Activated CD4-positive, alpha-beta T cell treated with anti-CD3 and anti-CD28 coated beads for 36 hours (primary cell): ENCODE measurements at regions not wholly inside any gene's neighbourhood (a gene's known extent, or its start where the extent isn't known, plus 50 kb on each side); places are given as distances from the start of the nearest gene placed in this dataset.

ENCODE experiments used
- ATAC-seq: fragments of 200-7000 bp; cut with Tn5 transposase; one replicate; pipeline ENCODE4 v1.10.0; 2021; ENCODE audit warnings: mild to moderate bottlenecking, moderate library complexity
- CTCF ChIA-PET: fragments of 350-600 bp; sonication (Branson Sonifier 250); formaldehyde crosslinking; loops from one replicate; lab custom pipeline; 2021; ENCODE audit warnings: antibody characterized with exemption; lab: Charles Lee
- POLR2A ChIA-PET: fragments of 350-600 bp; sonication (Branson Sonifier 250); formaldehyde crosslinking; loops from one replicate; lab custom pipeline; 2021; ENCODE audit warnings: antibody characterized with exemption, inconsistent platforms; lab: Charles Lee
- DNase-seq: peaks from one replicate; pipeline ENCODE4 v3.0.0-alpha.2; 2020
- H3K27ac Mint-ChIP-seq: one replicate; pipeline ENCODE4 v1.8.0; 2021; ENCODE audit warnings: mixed read lengths
- H3K27me3 Mint-ChIP-seq: one replicate; pipeline ENCODE4 v1.8.0; 2021; ENCODE audit warnings: mixed read lengths
- H3K36me3 Mint-ChIP-seq: one replicate; pipeline ENCODE4 v1.8.0; 2021; ENCODE audit warnings: low read depth, mixed read lengths
- H3K4me1 Mint-ChIP-seq: one replicate; pipeline ENCODE4 v1.8.0; 2021; ENCODE audit warnings: mixed read lengths
- H3K4me3 Mint-ChIP-seq: one replicate; pipeline ENCODE4 v1.8.0; 2021; ENCODE audit warnings: mild to moderate bottlenecking, moderate library complexity, mixed read lengths
- H3K9me3 Mint-ChIP-seq: one replicate; pipeline ENCODE4 v1.8.0; 2021; ENCODE audit warnings: low read depth, mixed read lengths
- intact Hi-C, 2 experiments: fragments of 100-400 bp; cut with DNase I in 1 of 2; cut with micrococcal nuclease in 1 of 2; formaldehyde crosslinking; loops; one replicate each; pipeline versions ENCODE4 v1.14.2 to v1.15.1; 2022 to 2024; cut with DNase I, micrococcal nuclease

- POLR2A ChIA-PET = no interaction called here
- CTCF ChIA-PET = interaction anchor here (0.8 kb wide), 2 partner anchors 25 to 49 kb away, joined by 3 to 4 read pairs; no protein-coding TSS in a partner anchor
- H3K9me3 Mint-ChIP-seq = no peaks in the 10 kb centered on the region
- DNase-seq (no peak), ATAC-seq (no peak)
- H3K4me1 Mint-ChIP-seq = peaks cover 4% of the 10 kb centered on the region
- no peak overlapping the region for H3K4me3 Mint-ChIP-seq
- no peak overlapping the region for H3K27ac Mint-ChIP-seq
- intact Hi-C loops = no loop called here
- no peaks in the 10 kb centered on the region for H3K36me3 Mint-ChIP-seq
- no peaks in the 10 kb centered on the region for H3K27me3 Mint-ChIP-seq
Measured at GRCh38 chr7:91323626-91324158, 59.5 kb downstream of the FZD1 start.

GRCh38 chr7:91324663-91325062 lies 60.4 kb downstream of the FZD1 start:
- Mint-ChIP-seq H3K4me3 (no peak overlapping the region), H3K27me3 (no peaks in the 10 kb centered on the region), H3K4me1 (peaks cover 4% of the 10 kb centered on the region), H3K27ac (no peak overlapping the region), H3K9me3 (no peaks in the 10 kb centered on the region), H3K36me3 (no peaks in the 10 kb centered on the region)
- DNase-seq = no peak
- intact Hi-C loops = no loop called here
- CTCF ChIA-PET = interaction anchor here (0.8 kb wide), 1 partner anchor 48 kb away, joined by 3 read pairs; no protein-coding TSS in a partner anchor
- ATAC-seq = no peak
- POLR2A ChIA-PET = no interaction called here

- ATAC-seq (no peak), DNase-seq (no peak)
- no peaks in the 10 kb centered on the region for H3K36me3 Mint-ChIP-seq
- intact Hi-C loops = no loop called here
- H3K27ac Mint-ChIP-seq = no peak overlapping the region
- H3K4me1 Mint-ChIP-seq = peaks cover 4% of the 10 kb centered on the region
- no peak overlapping the region for H3K4me3 Mint-ChIP-seq
- POLR2A ChIA-PET = interaction anchor here (0.7 kb wide), 1 partner anchor 14 kb away, joined by 3 read pairs; no protein-coding TSS in a partner anchor
- CTCF ChIA-PET = interaction anchor here (0.6 kb wide), 1 partner anchor 90 kb away, joined by 3 read pairs; no protein-coding TSS in a partner anchor
- H3K9me3 Mint-ChIP-seq = no peaks in the 10 kb centered on the region
- H3K27me3 Mint-ChIP-seq = no peaks in the 10 kb centered on the region
Measured at GRCh38 chr7:91325726-91326125, 61.5 kb downstream of the FZD1 start.

GRCh38 chr7:91326516-91327199 lies 62.4 kb downstream of the FZD1 start:
- H3K27ac Mint-ChIP-seq = no peak overlapping the region
- ChIA-PET CTCF (no interaction called here), POLR2A (no interaction called here)
- no peak overlapping the region for H3K4me3 Mint-ChIP-seq
- peaks cover 4% of the 10 kb centered on the region for H3K4me1 Mint-ChIP-seq
- H3K27me3 Mint-ChIP-seq = no peaks in the 10 kb centered on the region
- ATAC-seq (no peak), DNase-seq (no peak)
- no peaks in the 10 kb centered on the region for H3K36me3 Mint-ChIP-seq
- H3K9me3 Mint-ChIP-seq = no peaks in the 10 kb centered on the region
- intact Hi-C loops = no loop called here

GRCh38 chr7:91327346-91327745 lies 63.1 kb downstream of the FZD1 start:
- H3K4me3 Mint-ChIP-seq = no peak overlapping the region
- H3K27ac Mint-ChIP-seq = no peak overlapping the region
- ATAC-seq (no peak), DNase-seq (no peak)
- intact Hi-C loops = no loop called here
- no peaks in the 10 kb centered on the region for H3K36me3 Mint-ChIP-seq
- POLR2A ChIA-PET = no interaction called here
- no peaks in the 10 kb centered on the region for H3K27me3 Mint-ChIP-seq
- H3K4me1 Mint-ChIP-seq = peaks cover 4% of the 10 kb centered on the region
- H3K9me3 Mint-ChIP-seq = no peaks in the 10 kb centered on the region
- CTCF ChIA-PET = no interaction called here

GRCh38 chr7:91329571-91329970 lies 65.3 kb downstream of the FZD1 start:
- ChIA-PET POLR2A (no interaction called here), CTCF (no interaction called here)
- no peaks in the 10 kb centered on the region for H3K27me3 Mint-ChIP-seq
- intact Hi-C loops = no loop called here
- ATAC-seq (no peak), DNase-seq (no peak)
- peaks cover 4% of the 10 kb centered on the region for H3K4me1 Mint-ChIP-seq
- no peaks in the 10 kb centered on the region for H3K36me3 Mint-ChIP-seq
- H3K27ac Mint-ChIP-seq = no peak overlapping the region
- H3K9me3 Mint-ChIP-seq = no peaks in the 10 kb centered on the region
- H3K4me3 Mint-ChIP-seq = no peak overlapping the region

- Mint-ChIP-seq H3K27me3 (no peaks in the 10 kb centered on the region), H3K4me3 (no peak overlapping the region), H3K27ac (no peak overlapping the region), H3K9me3 (no peaks in the 10 kb centered on the region), H3K36me3 (no peaks in the 10 kb centered on the region), H3K4me1 (peaks cover 4% of the 10 kb centered on the region)
- ATAC-seq = no peak
- ChIA-PET CTCF (no interaction called here), POLR2A (no interaction called here)
- no peak for DNase-seq
- intact Hi-C loops = no loop called here
Measured at GRCh38 chr7:91330191-91330808, 66.1 kb downstream of the FZD1 start.

- Mint-ChIP-seq H3K36me3 (no peaks in the 10 kb centered on the region), H3K4me3 (no peak overlapping the region), H3K9me3 (no peaks in the 10 kb centered on the region), H3K27ac (no peak overlapping the region), H3K27me3 (no peaks in the 10 kb centered on the region), H3K4me1 (peaks cover 1% of the 10 kb centered on the region)
- ChIA-PET POLR2A (no interaction called here), CTCF (no interaction called here)
- no peak for ATAC-seq
- no peak for DNase-seq
- intact Hi-C loops = no loop called here
Measured at GRCh38 chr7:91330866-91331265, 66.6 kb downstream of the FZD1 start.

GRCh38 chr7:91336106-91336505 lies 71.9 kb downstream of the FZD1 start:
- Mint-ChIP-seq H3K27me3 (no peaks in the 10 kb centered on the region), H3K4me3 (no peak overlapping the region), H3K27ac (no peak overlapping the region), H3K36me3 (no peaks in the 10 kb centered on the region), H3K4me1 (no peaks in the 10 kb centered on the region), H3K9me3 (no peaks in the 10 kb centered on the region)
- DNase-seq (no peak), ATAC-seq (no peak)
- ChIA-PET CTCF (interaction anchor here (0.5 to 0.6 kb wide), 3 partner anchors 14 to 406 kb away, joined by 3 to 4 read pairs (median 3); no protein-coding TSS in a partner anchor), POLR2A (no interaction called here)
- intact Hi-C loops = no loop called here

- Mint-ChIP-seq H3K27me3 (no peaks in the 10 kb centered on the region), H3K9me3 (no peaks in the 10 kb centered on the region), H3K27ac (no peak overlapping the region), H3K4me3 (no peak overlapping the region), H3K36me3 (no peaks in the 10 kb centered on the region), H3K4me1 (no peaks in the 10 kb centered on the region)
- DNase-seq = no peak
- CTCF ChIA-PET = interaction anchor here (1.3 kb wide), 1 partner anchor 14 kb away, joined by 4 read pairs; no protein-coding TSS in a partner anchor
- POLR2A ChIA-PET = no interaction called here
- no peak for ATAC-seq
- intact Hi-C loops = no loop called here
Measured at GRCh38 chr7:91338226-91339020, 74.2 kb downstream of the FZD1 start.

- Mint-ChIP-seq H3K27me3 (no peaks in the 10 kb centered on the region), H3K4me1 (no peaks in the 10 kb centered on the region), H3K36me3 (no peaks in the 10 kb centered on the region), H3K4me3 (no peak overlapping the region), H3K27ac (no peak overlapping the region), H3K9me3 (no peaks in the 10 kb centered on the region)
- no peak for ATAC-seq
- intact Hi-C loops = no loop called here
- no peak for DNase-seq
- ChIA-PET CTCF (no interaction called here), POLR2A (no interaction called here)
Measured at GRCh38 chr7:91342346-91342745, 78.1 kb downstream of the FZD1 start.
